Activated CD8-positive, alpha-beta memory T cell treated with anti-CD3 and anti-CD28 coated beads, Interleukin-2, amount 10 ng/mL, durations not matched to agents 7 days and 5 days (primary cell): ENCODE measurements at regions not wholly inside any gene's neighbourhood (a gene's known extent, or its start where the extent isn't known, plus 50 kb on each side); places are given as distances from the start of the nearest gene placed in this dataset.
"Not testable (repeated sequence)": the region's sequence is repeated elsewhere in the genome, so short reads cannot be mapped to it uniquely, and the experiment has no call there.

Experiments used
- ATAC-seq: fragments of 150-1000 bp; cut with Tn5 transposase; one replicate; pipeline ENCODE4 v1.10.0; 2021; ENCODE audit warnings: moderate library complexity
- CTCF ChIA-PET: fragments of 350-600 bp; sonication (Branson Sonifier 250); formaldehyde crosslinking; loops from one replicate; lab custom pipeline; 2021; ENCODE audit warnings: antibody characterized with exemption; lab: Charles Lee
- DNase-seq: peaks from one replicate; pipeline ENCODE4 v3.0.0-alpha.2; 2020
- H3K27ac Mint-ChIP-seq: one replicate; pipeline ENCODE4 v1.8.0; 2021; ENCODE audit warnings: mild to moderate bottlenecking, mixed read lengths
- H3K27me3 Mint-ChIP-seq: one replicate; pipeline ENCODE4 v1.8.0; 2021; ENCODE audit warnings: mixed read lengths
- H3K36me3 Mint-ChIP-seq: one replicate; pipeline ENCODE4 v1.8.0; 2021; ENCODE audit warnings: mild to moderate bottlenecking, mixed read lengths
- H3K4me1 Mint-ChIP-seq: one replicate; pipeline ENCODE4 v1.8.0; 2021; ENCODE audit warnings: mixed read lengths
- H3K4me3 Mint-ChIP-seq: one replicate; pipeline ENCODE4 v1.8.0; 2021; ENCODE audit warnings: mild to moderate bottlenecking, moderate library complexity, mixed read lengths
- H3K9me3 Mint-ChIP-seq: one replicate; pipeline ENCODE4 v1.8.0; 2022; ENCODE audit warnings: low read depth, mixed read lengths

- no peak overlapping the region for H3K4me3 Mint-ChIP-seq
- no peaks in the 10 kb centered on the region for H3K4me1 Mint-ChIP-seq
- CTCF ChIA-PET, result no interaction called here
- peaks cover 3% of the 10 kb centered on the region for H3K9me3 Mint-ChIP-seq
- DNase-seq (no peak), ATAC-seq (no peak)
- no peaks in the 10 kb centered on the region for H3K36me3 Mint-ChIP-seq
- no peak overlapping the region for H3K27ac Mint-ChIP-seq
- no peaks in the 10 kb centered on the region for H3K27me3 Mint-ChIP-seq
Observed at GRCh38 chr7:118843456-118843855, 619.0 kb downstream of the ANKRD7 start.

GRCh38 chr7:118844748-118845147 is 620.2 kb downstream of the ANKRD7 start:
- Mint-ChIP-seq H3K27me3 (no peaks in the 10 kb centered on the region), H3K4me3 (no peak overlapping the region), H3K9me3 (peaks cover 3% of the 10 kb centered on the region), H3K36me3 (no peaks in the 10 kb centered on the region), H3K4me1 (no peaks in the 10 kb centered on the region), H3K27ac (no peak overlapping the region)
- CTCF ChIA-PET, result no interaction called here
- ATAC-seq (no peak), DNase-seq (no peak)

GRCh38 chr7:118845791-118846190 is 621.3 kb downstream of the ANKRD7 start:
- no peaks in the 10 kb centered on the region for H3K27me3 Mint-ChIP-seq
- no peaks in the 10 kb centered on the region for H3K4me1 Mint-ChIP-seq
- H3K36me3 Mint-ChIP-seq, result no peaks in the 10 kb centered on the region
- no peak overlapping the region for H3K4me3 Mint-ChIP-seq
- H3K9me3 Mint-ChIP-seq, result no peaks in the 10 kb centered on the region
- ATAC-seq, result no peak
- CTCF ChIA-PET, result no interaction called here
- DNase-seq, result no peak
- no peak overlapping the region for H3K27ac Mint-ChIP-seq

GRCh38 chr7:118846977-118847376 is 622.5 kb downstream of the ANKRD7 start:
- CTCF ChIA-PET, result no interaction called here
- no peaks in the 10 kb centered on the region for H3K36me3 Mint-ChIP-seq
- no peaks in the 10 kb centered on the region for H3K27me3 Mint-ChIP-seq
- H3K27ac Mint-ChIP-seq, result no peak overlapping the region
- DNase-seq (no peak), ATAC-seq (no peak)
- H3K4me3 Mint-ChIP-seq, result no peak overlapping the region
- H3K4me1 Mint-ChIP-seq, result no peaks in the 10 kb centered on the region
- H3K9me3 Mint-ChIP-seq, result peaks cover 2% of the 10 kb centered on the region

GRCh38 chr7:118855290-118855689 is 630.8 kb downstream of the ANKRD7 start:
- no peaks in the 10 kb centered on the region for H3K27me3 Mint-ChIP-seq
- CTCF ChIA-PET, result no interaction called here
- peaks cover 5% of the 10 kb centered on the region for H3K9me3 Mint-ChIP-seq
- DNase-seq, result no peak
- no peak overlapping the region for H3K4me3 Mint-ChIP-seq
- no peak overlapping the region for H3K27ac Mint-ChIP-seq
- no peaks in the 10 kb centered on the region for H3K36me3 Mint-ChIP-seq
- no peaks in the 10 kb centered on the region for H3K4me1 Mint-ChIP-seq
- ATAC-seq, result no peak

GRCh38 chr7:118858651-118859149 is 634.2 kb downstream of the ANKRD7 start:
- Mint-ChIP-seq H3K4me3 (no peak overlapping the region), H3K27ac (no peak overlapping the region), H3K9me3 (peaks cover 3% of the 10 kb centered on the region), H3K27me3 (no peaks in the 10 kb centered on the region), H3K36me3 (no peaks in the 10 kb centered on the region), H3K4me1 (no peaks in the 10 kb centered on the region)
- CTCF ChIA-PET, result no interaction called here
- no peak for ATAC-seq
- DNase-seq, result no peak

GRCh38 chr7:118861581-118861980 is 637.1 kb downstream of the ANKRD7 start:
- no peak for DNase-seq
- no peaks in the 10 kb centered on the region for H3K36me3 Mint-ChIP-seq
- H3K27ac Mint-ChIP-seq, result no peak overlapping the region
- H3K27me3 Mint-ChIP-seq, result no peaks in the 10 kb centered on the region
- CTCF ChIA-PET, result no interaction called here
- no peaks in the 10 kb centered on the region for H3K4me1 Mint-ChIP-seq
- ATAC-seq, result no peak
- H3K4me3 Mint-ChIP-seq, result no peak overlapping the region
- peaks cover 3% of the 10 kb centered on the region for H3K9me3 Mint-ChIP-seq

- no peak for ATAC-seq
- Mint-ChIP-seq H3K4me3 (no peak overlapping the region), H3K4me1 (no peaks in the 10 kb centered on the region), H3K27ac (no peak overlapping the region), H3K9me3 (peaks cover 3% of the 10 kb centered on the region), H3K36me3 (no peaks in the 10 kb centered on the region), H3K27me3 (no peaks in the 10 kb centered on the region)
- CTCF ChIA-PET, result no interaction called here
- no peak for DNase-seq
Observed at GRCh38 chr7:118862740-118863139, 638.2 kb downstream of the ANKRD7 start.

- no peak for ATAC-seq
- Mint-ChIP-seq H3K4me3 (no peak overlapping the region), H3K9me3 (peaks cover 3% of the 10 kb centered on the region), H3K27ac (no peak overlapping the region), H3K36me3 (no peaks in the 10 kb centered on the region), H3K4me1 (no peaks in the 10 kb centered on the region), H3K27me3 (no peaks in the 10 kb centered on the region)
- CTCF ChIA-PET, result interaction anchor here (0.6 kb wide), 1 partner anchor 587 kb away, joined by 3 read pairs; no protein-coding TSS in a partner anchor
- DNase-seq, result no peak
Observed at GRCh38 chr7:118863966-118864365, 639.5 kb downstream of the ANKRD7 start.

- Mint-ChIP-seq H3K9me3 (no peaks in the 10 kb centered on the region), H3K27ac (no peak overlapping the region), H3K4me1 (no peaks in the 10 kb centered on the region), H3K36me3 (no peaks in the 10 kb centered on the region), H3K4me3 (no peak overlapping the region), H3K27me3 (no peaks in the 10 kb centered on the region)
- DNase-seq, result no peak
- no peak for ATAC-seq
- CTCF ChIA-PET, result no interaction called here
Observed at GRCh38 chr7:118867860-118868259, 643.4 kb downstream of the ANKRD7 start.

- H3K36me3 Mint-ChIP-seq, H3K4me1 Mint-ChIP-seq, H3K27me3 Mint-ChIP-seq, CTCF ChIA-PET, H3K9me3 Mint-ChIP-seq, H3K4me3 Mint-ChIP-seq, ATAC-seq, DNase-seq, H3K27ac Mint-ChIP-seq: not testable (repeated sequence)
Observed at GRCh38 chr7:118869141-118869540, 644.6 kb downstream of the ANKRD7 start.

GRCh38 chr7:118870187-118870586 is 645.7 kb downstream of the ANKRD7 start:
- H3K27ac Mint-ChIP-seq, result no peak overlapping the region
- DNase-seq (no peak), ATAC-seq (no peak)
- no peaks in the 10 kb centered on the region for H3K9me3 Mint-ChIP-seq
- CTCF ChIA-PET, result no interaction called here
- H3K27me3 Mint-ChIP-seq, result no peaks in the 10 kb centered on the region
- H3K4me3 Mint-ChIP-seq, result no peak overlapping the region
- H3K36me3 Mint-ChIP-seq, result no peaks in the 10 kb centered on the region
- no peaks in the 10 kb centered on the region for H3K4me1 Mint-ChIP-seq

GRCh38 chr7:118872568-118872967 is 648.1 kb downstream of the ANKRD7 start:
- no peaks in the 10 kb centered on the region for H3K9me3 Mint-ChIP-seq
- H3K4me1 Mint-ChIP-seq, result no peaks in the 10 kb centered on the region
- CTCF ChIA-PET, result no interaction called here
- ATAC-seq (no peak), DNase-seq (no peak)
- no peak overlapping the region for H3K4me3 Mint-ChIP-seq
- H3K27me3 Mint-ChIP-seq, result no peaks in the 10 kb centered on the region
- no peak overlapping the region for H3K27ac Mint-ChIP-seq
- no peaks in the 10 kb centered on the region for H3K36me3 Mint-ChIP-seq

- H3K9me3 Mint-ChIP-seq, result no peaks in the 10 kb centered on the region
- no peak for DNase-seq
- no peaks in the 10 kb centered on the region for H3K27me3 Mint-ChIP-seq
- CTCF ChIA-PET, result no interaction called here
- no peaks in the 10 kb centered on the region for H3K36me3 Mint-ChIP-seq
- H3K27ac Mint-ChIP-seq, result no peak overlapping the region
- ATAC-seq, result no peak
- no peak overlapping the region for H3K4me3 Mint-ChIP-seq
- no peaks in the 10 kb centered on the region for H3K4me1 Mint-ChIP-seq
Observed at GRCh38 chr7:118877187-118877586, 652.7 kb downstream of the ANKRD7 start.

- no peaks in the 10 kb centered on the region for H3K4me1 Mint-ChIP-seq
- H3K4me3 Mint-ChIP-seq, result no peak overlapping the region
- CTCF ChIA-PET, result no interaction called here
- no peaks in the 10 kb centered on the region for H3K36me3 Mint-ChIP-seq
- ATAC-seq (no peak), DNase-seq (no peak)
- H3K27ac Mint-ChIP-seq, result no peak overlapping the region
- no peaks in the 10 kb centered on the region for H3K27me3 Mint-ChIP-seq
- no peaks in the 10 kb centered on the region for H3K9me3 Mint-ChIP-seq
Observed at GRCh38 chr7:118878336-118878735, 653.8 kb downstream of the ANKRD7 start.
